Spleen (tissue), 7 donors: ENCODE measurements at regions not wholly inside any gene's neighbourhood (a gene's known extent, or its start where the extent isn't known, plus 50 kb on each side); places are given as distances from the start of the nearest gene placed in this dataset.

Experiments
- CTCF ChIP-seq, 11 experiments: fragments of 200-600 bp in 7 of 11; fragments of 450-650 bp in 4 of 11; sonication (generic) in 4 of 11; IDR thresholded peaks in 8 of 11; conservative IDR thresholded peaks in 3 of 11; 1 replicate in 7 of 11; 2 replicates in 4 of 11; pipeline versions ENCODE4 v1.4.0 to v1.8.0; 2016 to 2021; ENCODE audit warnings: antibody characterized with exemption in 11 of 11, inconsistent platforms in 4 of 11, mild to moderate bottlenecking in 1 of 11
- POLR2A ChIP-seq, 3 donors: fragments of 450-650 bp; IDR thresholded peaks; one replicate each; pipeline ENCODE4 v1.5.1; 2017; ENCODE audit warnings: antibody characterized with exemption in 3 of 3, mild to moderate bottlenecking in 1 of 3
- POLR2AphosphoS5 ChIP-seq, 3 donors: sonication (generic); formaldehyde crosslinking; IDR thresholded peaks; one replicate each; pipeline ENCODE4 v1.5.1; 2017; ENCODE audit warnings: antibody characterized with exemption in 3 of 3
- donor health status: DM: no; HTN: no; CAD: no; lungs with moderate emphysema.
- donor health status: DM: no; HTN: no; CAD: no.
- donor health status: DM: no; HTN: no; CAD: no.

GRCh38 chr2:66995636-66996035 is 401.5 kb upstream of the ETAA1 start:
- TF ChIP-seq POLR2A (IDR thresholded peaks at IDR 0.05) = no peak
- no peak for TF ChIP-seq CTCF (IDR thresholded peaks at IDR 0.05 in 8 of 11, conservative IDR thresholded peaks at IDR 0.05 in 3 of 11)
- no peak for TF ChIP-seq POLR2AphosphoS5 (IDR thresholded peaks at IDR 0.05)
